DND-41 (cell line): ENCODE measurements at regions not wholly inside any gene's neighbourhood (a gene's known extent, or its start where the extent isn't known, plus 50 kb on each side); places are given as distances from the start of the nearest gene placed in this dataset.

Source experiments
- ATAC-seq: fragments of 200-7000 bp; cut with Tn5 transposase; 3 replicates; pipeline ENCODE4 v1.9.1; 2021; ENCODE audit warnings: low read depth; ENCODE audit not compliant: insufficient read depth
- DNase-seq: peaks from one replicate; pipeline ENCODE4 v3.0.0-alpha.2; 2020
- H2AFZ ChIP-seq: 2 replicates; pipeline ENCODE4 v1.6.0; 2012; ENCODE audit warnings: low read depth, low read length
- H3K27ac ChIP-seq: 2 replicates; pipeline ENCODE4 v1.5.1; 2012; ENCODE audit warnings: low read length, inconsistent platforms
- H3K27me3 ChIP-seq: fragments of 200-600 bp; sonication (generic); 2 replicates; pipeline ENCODE4 v1.6.0; 2012; ENCODE audit warnings: low read length, mild to moderate bottlenecking, inconsistent platforms; ENCODE audit not compliant: insufficient read depth, poor library complexity
- H3K36me3 ChIP-seq: 2 replicates; pipeline ENCODE4 v1.5.1; 2012; ENCODE audit warnings: low read length, inconsistent platforms; ENCODE audit not compliant: insufficient read depth
- H3K4me1 ChIP-seq: 2 replicates; pipeline ENCODE4 v1.5.1; 2012; ENCODE audit warnings: mild to moderate bottlenecking, low read length; ENCODE audit not compliant: insufficient read depth
- H3K4me2 ChIP-seq: 2 replicates; pipeline ENCODE4 v1.6.0; 2012; ENCODE audit warnings: mild to moderate bottlenecking, moderate library complexity, low read length, inconsistent platforms; ENCODE audit not compliant: insufficient read depth
- H3K4me3 ChIP-seq, 2 experiments: fragments of 200-600 bp in 1 of 2; shearing (Covaris generic) in 1 of 2; 2 replicates each; pipeline ENCODE4 v1.5.1; 2012 to 2016; ENCODE audit warnings: inconsistent platforms in 2 of 2, low read length in 2 of 2, mild to moderate bottlenecking in 2 of 2, low read depth in 1 of 2, moderate library complexity in 1 of 2
- H3K79me2 ChIP-seq: 2 replicates; pipeline ENCODE4 v1.6.0; 2012; ENCODE audit warnings: low read length, inconsistent platforms; ENCODE audit not compliant: insufficient read depth
- H3K9ac ChIP-seq: 2 replicates; pipeline ENCODE4 v1.6.0; 2012; ENCODE audit warnings: low read depth, mild to moderate bottlenecking, inconsistent platforms, low read length, moderate library complexity
- H3K9me3 ChIP-seq: 2 replicates; pipeline ENCODE4 v1.5.1; 2012; ENCODE audit warnings: low read length, moderate library complexity, mild to moderate bottlenecking, inconsistent platforms; ENCODE audit not compliant: insufficient read depth, severe bottlenecking
- H4K20me1 ChIP-seq: 2 replicates; pipeline ENCODE4 v1.6.0; 2012; ENCODE audit warnings: low read length; ENCODE audit not compliant: insufficient read depth
- CTCF ChIP-seq: IDR thresholded peaks from 2 replicates; pipeline ENCODE4 v1.5.1; 2012; ENCODE audit warnings: borderline replicate concordance, low read length, moderate library complexity, mild to moderate bottlenecking; ENCODE audit not compliant: poor library complexity, severe bottlenecking; ENCODE audit errors: extremely low read depth
- EZH2 ChIP-seq: IDR thresholded peaks from 3 replicates; pipeline ENCODE4 v1.6.1; 2012; ENCODE audit warnings: borderline replicate concordance, low read depth, mild to moderate bottlenecking, moderate library complexity, low read length, inconsistent platforms; ENCODE audit not compliant: severe bottlenecking

DNA sequence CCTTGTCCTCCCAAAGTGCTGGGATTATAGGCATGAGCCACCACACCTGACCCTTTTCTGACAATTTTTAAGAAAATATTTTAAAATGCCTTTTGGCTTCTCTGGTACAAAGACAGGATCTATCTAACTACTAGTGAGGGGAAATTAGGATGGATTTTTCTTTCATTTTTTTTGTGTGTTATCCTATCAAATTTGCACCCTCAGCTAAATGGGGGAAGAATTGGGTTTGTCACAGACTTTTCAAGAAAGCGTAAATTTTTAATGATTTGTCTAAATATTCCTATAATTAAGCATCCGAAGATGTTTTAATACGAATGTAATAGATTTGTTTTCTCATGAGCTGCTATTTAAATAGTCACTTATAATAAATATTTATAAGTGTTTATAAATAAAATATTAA, 340.0 kb upstream of the ETAA1 start:
- Histone ChIP-seq H3K27ac (no peak overlapping the region), H3K9me3 (no peaks in the 10 kb centered on the region), H4K20me1 (no peaks in the 10 kb centered on the region), H3K27me3 (no peaks in the 10 kb centered on the region), H2AFZ (no peak overlapping the region), H3K4me2 (no peak overlapping the region), H3K4me1 (no peaks in the 10 kb centered on the region), H3K36me3 (no peaks in the 10 kb centered on the region), H3K9ac (no peak overlapping the region), H3K4me3 (no peak overlapping the region), H3K79me2 (no peaks in the 10 kb centered on the region)
- TF ChIP-seq CTCF (no peak), EZH2 (no peak)
- ATAC-seq (no peak), DNase-seq (no peak)

DNA sequence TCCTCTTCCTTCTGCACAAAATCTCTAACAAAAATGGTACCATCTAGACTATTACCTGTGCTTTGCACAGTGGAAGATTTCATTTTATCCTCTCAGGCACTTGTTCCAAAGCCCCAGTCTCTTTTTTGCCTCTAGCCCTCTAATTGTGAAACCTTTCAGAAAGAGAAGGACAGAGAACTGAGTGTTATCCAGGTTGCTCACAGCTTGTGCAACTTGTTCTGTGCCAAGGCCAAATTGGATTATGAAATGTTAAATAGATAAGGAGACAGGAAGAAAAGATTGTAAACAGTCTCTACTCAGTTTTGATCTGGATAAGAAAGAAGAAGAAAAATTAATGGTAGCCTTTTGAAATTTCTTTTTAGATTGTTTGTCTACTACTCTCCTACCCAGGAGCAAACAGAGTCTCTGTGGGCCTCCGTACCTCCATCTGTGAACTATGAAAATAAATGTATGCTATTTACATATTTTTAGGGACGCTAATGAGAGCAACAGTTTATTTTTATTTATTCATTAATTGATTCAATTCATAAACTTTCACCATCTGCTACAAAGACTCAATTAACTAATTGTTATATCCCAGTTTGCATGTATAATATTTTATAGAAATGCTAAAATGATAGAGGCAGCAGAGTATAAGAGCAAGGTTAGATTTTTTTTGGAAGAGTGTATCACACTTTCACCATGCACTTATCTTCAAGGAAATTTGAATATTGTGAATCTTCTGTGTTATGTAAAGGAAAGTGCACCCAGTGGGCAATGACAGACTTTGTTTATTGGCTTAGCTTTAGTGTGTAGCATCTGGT, 339.0 kb upstream of the ETAA1 start:
- Histone ChIP-seq H2AFZ (no peak overlapping the region), H3K27me3 (no peaks in the 10 kb centered on the region), H3K27ac (no peak overlapping the region), H4K20me1 (no peaks in the 10 kb centered on the region), H3K4me3 (no peak overlapping the region), H3K79me2 (no peaks in the 10 kb centered on the region), H3K9me3 (no peaks in the 10 kb centered on the region), H3K4me2 (no peak overlapping the region), H3K4me1 (no peaks in the 10 kb centered on the region), H3K36me3 (no peaks in the 10 kb centered on the region), H3K9ac (no peak overlapping the region)
- DNase-seq (no peak), ATAC-seq (no peak)
- TF ChIP-seq EZH2 (no peak), CTCF (no peak)

DNA sequence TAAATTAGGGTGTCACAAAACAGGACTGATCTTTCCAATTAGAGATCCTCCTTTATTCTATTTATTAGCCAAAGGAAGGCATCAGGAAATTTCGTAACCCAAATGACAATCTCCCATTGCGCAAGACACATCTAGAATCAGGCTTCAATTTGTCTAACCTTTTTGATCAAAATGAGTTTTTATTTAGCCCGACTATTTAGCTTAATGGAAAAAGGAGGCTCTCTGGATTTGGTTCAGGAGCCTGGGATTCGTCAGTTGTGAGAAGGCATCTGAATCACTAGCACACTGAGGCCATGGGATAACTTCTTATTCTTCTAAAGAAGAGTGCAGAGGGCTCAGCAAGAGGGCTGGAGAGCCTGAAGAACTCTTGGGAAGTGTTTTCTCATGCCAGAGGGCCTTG, 332.1 kb upstream of the ETAA1 start:
- H2AFZ ChIP-seq, result no peak overlapping the region
- no peaks in the 10 kb centered on the region for H3K9me3 ChIP-seq
- DNase-seq (no peak), ATAC-seq (no peak)
- no peaks in the 10 kb centered on the region for H3K4me1 ChIP-seq
- TF ChIP-seq EZH2 (no peak), CTCF (no peak)
- no peak overlapping the region for H3K27ac ChIP-seq
- no peaks in the 10 kb centered on the region for H3K36me3 ChIP-seq
- H3K79me2 ChIP-seq, result no peaks in the 10 kb centered on the region
- no peaks in the 10 kb centered on the region for H3K27me3 ChIP-seq
- no peak overlapping the region for H3K4me3 ChIP-seq
- H4K20me1 ChIP-seq, result no peaks in the 10 kb centered on the region
- no peak overlapping the region for H3K4me2 ChIP-seq
- no peak overlapping the region for H3K9ac ChIP-seq
